Activated CD4-positive, alpha-beta T cell treated with anti-CD3 and anti-CD28 coated beads, Interleukin-2, amount 10 ng/mL, durations not matched to agents 7 days and 5 days (primary cell): ENCODE measurements at regions not wholly inside any gene's neighbourhood (a gene's known extent, or its start where the extent isn't known, plus 50 kb on each side); places are given as distances from the start of the nearest gene placed in this dataset.

Experiments
- CTCF ChIA-PET: fragments of 350-600 bp; sonication (Branson Sonifier 250); formaldehyde crosslinking; loops from one replicate; lab custom pipeline; 2021; ENCODE audit warnings: antibody characterized with exemption; lab: Charles Lee
- POLR2A ChIA-PET: fragments of 350-600 bp; sonication (Branson Sonifier 250); formaldehyde crosslinking; loops from one replicate; lab custom pipeline; 2021; ENCODE audit warnings: antibody characterized with exemption; lab: Charles Lee
- DNase-seq: peaks from one replicate; pipeline ENCODE4 v3.0.0-alpha.2; 2020
- H3K27ac Mint-ChIP-seq: one replicate; pipeline ENCODE4 v1.8.0; 2021; ENCODE audit warnings: mild to moderate bottlenecking, moderate library complexity, mixed read lengths
- H3K27me3 Mint-ChIP-seq: one replicate; pipeline ENCODE4 v1.8.0; 2021; ENCODE audit warnings: mixed read lengths
- H3K36me3 Mint-ChIP-seq: one replicate; pipeline ENCODE4 v1.8.0; 2021; ENCODE audit warnings: low read depth, mixed read lengths
- H3K4me1 Mint-ChIP-seq: one replicate; pipeline ENCODE4 v1.8.0; 2021; ENCODE audit warnings: mixed read lengths
- H3K4me3 Mint-ChIP-seq: one replicate; pipeline ENCODE4 v1.8.0; 2021; ENCODE audit warnings: mild to moderate bottlenecking, moderate library complexity, mixed read lengths
- H3K9me3 Mint-ChIP-seq: one replicate; pipeline ENCODE4 v1.8.0; 2021; ENCODE audit warnings: mixed read lengths

GRCh38 chr19:31095100-31095804 is 254.0 kb downstream of the TSHZ3 start:
- no peak overlapping the region for H3K27ac Mint-ChIP-seq
- no peaks in the 10 kb centered on the region for H3K4me1 Mint-ChIP-seq
- no peaks in the 10 kb centered on the region for H3K9me3 Mint-ChIP-seq
- ChIA-PET POLR2A (no interaction called here), CTCF (interaction anchor here (0.6 kb wide), 1 partner anchor 41 kb away, joined by 3 read pairs; no protein-coding TSS in a partner anchor)
- H3K4me3 Mint-ChIP-seq, result no peak overlapping the region
- no peaks in the 10 kb centered on the region for H3K36me3 Mint-ChIP-seq
- no peaks in the 10 kb centered on the region for H3K27me3 Mint-ChIP-seq
- DNase-seq, result no peak

DNA sequence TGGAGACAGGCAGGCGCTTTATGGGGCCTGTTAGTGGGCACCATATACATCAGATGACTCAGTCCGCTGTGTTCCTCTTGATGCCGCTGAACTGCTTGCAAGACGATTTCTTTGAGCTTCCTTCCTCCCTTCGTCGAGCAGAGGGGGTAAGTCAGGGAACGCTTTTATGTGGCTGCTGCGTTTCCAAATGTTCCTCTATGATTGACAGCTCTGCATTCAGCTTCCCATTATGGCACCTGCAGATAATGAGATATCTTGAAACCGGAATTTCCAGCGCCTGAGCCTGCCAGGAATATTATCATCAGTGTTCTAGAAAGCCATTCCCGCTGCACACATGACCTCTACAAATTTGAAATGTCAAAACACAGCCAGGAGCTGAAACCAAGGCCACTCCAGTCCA is 257.0 kb downstream of the TSHZ3 start:
- Mint-ChIP-seq H3K27me3 (no peaks in the 10 kb centered on the region), H3K36me3 (no peaks in the 10 kb centered on the region), H3K27ac (no peak overlapping the region), H3K4me3 (no peak overlapping the region), H3K9me3 (no peaks in the 10 kb centered on the region), H3K4me1 (no peaks in the 10 kb centered on the region)
- DNase-seq, result no peak
- CTCF ChIA-PET, result interaction anchor here (0.9 kb wide), 1 partner anchor 31 kb away, joined by 3 read pairs; no protein-coding TSS in a partner anchor
- POLR2A ChIA-PET, result no interaction called here

DNA sequence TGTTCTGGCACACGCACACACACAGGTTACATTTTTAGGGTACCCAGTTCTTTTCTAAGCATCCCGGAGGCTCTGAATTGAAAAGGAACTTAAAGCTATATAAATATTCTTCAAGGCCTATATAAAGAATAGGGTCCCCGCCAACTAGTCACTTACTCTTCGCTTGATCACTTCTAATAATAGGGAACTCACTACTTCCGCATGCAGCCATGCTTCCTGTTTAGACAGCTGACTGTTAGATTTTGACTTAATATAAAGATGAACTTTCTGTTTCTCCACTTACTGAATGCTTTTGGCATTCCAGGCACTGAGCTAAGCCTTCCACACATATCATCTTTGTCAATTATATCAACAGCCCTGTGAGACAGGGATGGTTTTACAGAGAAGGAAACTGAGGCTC is 259.6 kb downstream of the TSHZ3 start:
- Mint-ChIP-seq H3K27ac (no peak overlapping the region), H3K9me3 (no peaks in the 10 kb centered on the region), H3K27me3 (no peaks in the 10 kb centered on the region), H3K36me3 (no peaks in the 10 kb centered on the region), H3K4me3 (no peak overlapping the region), H3K4me1 (no peaks in the 10 kb centered on the region)
- POLR2A ChIA-PET, result no interaction called here
- DNase-seq, result no peak
- CTCF ChIA-PET, result no interaction called here

GRCh38 chr19:31085125-31085524 is 264.1 kb downstream of the TSHZ3 start:
- ChIA-PET POLR2A (interaction anchor here (0.7 kb wide), 1 partner anchor 21 kb away, joined by 3 read pairs; no protein-coding TSS in a partner anchor), CTCF (interaction anchor here (0.7 kb wide), 1 partner anchor 131 kb away, joined by 5 read pairs; no protein-coding TSS in a partner anchor)
- Mint-ChIP-seq H3K4me1 (no peaks in the 10 kb centered on the region), H3K9me3 (peaks cover 2% of the 10 kb centered on the region), H3K27ac (no peak overlapping the region), H3K36me3 (no peaks in the 10 kb centered on the region), H3K4me3 (no peak overlapping the region), H3K27me3 (no peaks in the 10 kb centered on the region)
- no peak for DNase-seq

DNA sequence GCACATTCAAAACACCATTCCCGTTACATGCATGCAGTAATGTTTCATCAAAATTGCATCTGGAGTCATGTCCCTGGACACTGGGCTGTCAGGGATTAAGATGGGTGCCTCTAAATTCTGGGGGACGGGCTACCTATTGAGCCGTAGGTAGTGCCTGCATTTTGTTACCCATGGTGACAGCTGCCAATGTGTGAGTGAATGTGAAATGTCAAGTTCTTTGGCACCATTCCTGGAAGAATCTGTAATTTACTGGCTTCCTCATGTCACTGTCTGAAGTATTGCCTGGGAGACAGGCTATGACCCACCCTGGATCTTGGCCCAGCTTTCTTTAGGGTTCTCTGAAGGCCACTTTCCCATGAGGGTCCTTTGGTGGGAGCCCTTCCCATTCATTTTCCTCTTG is 266.1 kb downstream of the TSHZ3 start:
- ChIA-PET CTCF (no interaction called here), POLR2A (no interaction called here)
- H3K27ac Mint-ChIP-seq, result no peak overlapping the region
- no peaks in the 10 kb centered on the region for H3K27me3 Mint-ChIP-seq
- peaks cover 2% of the 10 kb centered on the region for H3K9me3 Mint-ChIP-seq
- no peak overlapping the region for H3K4me3 Mint-ChIP-seq
- no peaks in the 10 kb centered on the region for H3K36me3 Mint-ChIP-seq
- no peak for DNase-seq
- H3K4me1 Mint-ChIP-seq, result no peaks in the 10 kb centered on the region

- no peak overlapping the region for H3K27ac Mint-ChIP-seq
- POLR2A ChIA-PET, result no interaction called here
- no peak overlapping the region for H3K4me3 Mint-ChIP-seq
- no peaks in the 10 kb centered on the region for H3K36me3 Mint-ChIP-seq
- DNase-seq, result no peak
- no peaks in the 10 kb centered on the region for H3K9me3 Mint-ChIP-seq
- peaks cover 20% of the 10 kb centered on the region for H3K27me3 Mint-ChIP-seq
- no peaks in the 10 kb centered on the region for H3K4me1 Mint-ChIP-seq
- CTCF ChIA-PET, result no interaction called here
Observed at GRCh38 chr19:31075146-31075655, 274.0 kb downstream of the TSHZ3 start.

GRCh38 chr19:31074199-31075125 is 274.8 kb downstream of the TSHZ3 start:
- Mint-ChIP-seq H3K9me3 (no peaks in the 10 kb centered on the region), H3K27me3 (peaks cover 20% of the 10 kb centered on the region), H3K36me3 (no peaks in the 10 kb centered on the region), H3K27ac (no peak overlapping the region), H3K4me1 (no peaks in the 10 kb centered on the region), H3K4me3 (no peak overlapping the region)
- CTCF ChIA-PET, result no interaction called here
- DNase-seq, result no peak
- POLR2A ChIA-PET, result no interaction called here

- CTCF ChIA-PET, result no interaction called here
- no peaks in the 10 kb centered on the region for H3K9me3 Mint-ChIP-seq
- H3K27ac Mint-ChIP-seq, result no peak overlapping the region
- H3K4me1 Mint-ChIP-seq, result no peaks in the 10 kb centered on the region
- POLR2A ChIA-PET, result no interaction called here
- H3K4me3 Mint-ChIP-seq, result no peak overlapping the region
- no peak for DNase-seq
- H3K27me3 Mint-ChIP-seq, result peaks cover 20% of the 10 kb centered on the region
- no peaks in the 10 kb centered on the region for H3K36me3 Mint-ChIP-seq
Observed at GRCh38 chr19:31073485-31074198, 275.6 kb downstream of the TSHZ3 start.

GRCh38 chr19:31072451-31072850 is 276.8 kb downstream of the TSHZ3 start:
- Mint-ChIP-seq H3K27ac (no peak overlapping the region), H3K4me3 (no peak overlapping the region), H3K4me1 (no peaks in the 10 kb centered on the region), H3K27me3 (peaks cover 20% of the 10 kb centered on the region), H3K36me3 (no peaks in the 10 kb centered on the region), H3K9me3 (no peaks in the 10 kb centered on the region)
- CTCF ChIA-PET, result no interaction called here
- DNase-seq, result no peak
- POLR2A ChIA-PET, result no interaction called here

DNA sequence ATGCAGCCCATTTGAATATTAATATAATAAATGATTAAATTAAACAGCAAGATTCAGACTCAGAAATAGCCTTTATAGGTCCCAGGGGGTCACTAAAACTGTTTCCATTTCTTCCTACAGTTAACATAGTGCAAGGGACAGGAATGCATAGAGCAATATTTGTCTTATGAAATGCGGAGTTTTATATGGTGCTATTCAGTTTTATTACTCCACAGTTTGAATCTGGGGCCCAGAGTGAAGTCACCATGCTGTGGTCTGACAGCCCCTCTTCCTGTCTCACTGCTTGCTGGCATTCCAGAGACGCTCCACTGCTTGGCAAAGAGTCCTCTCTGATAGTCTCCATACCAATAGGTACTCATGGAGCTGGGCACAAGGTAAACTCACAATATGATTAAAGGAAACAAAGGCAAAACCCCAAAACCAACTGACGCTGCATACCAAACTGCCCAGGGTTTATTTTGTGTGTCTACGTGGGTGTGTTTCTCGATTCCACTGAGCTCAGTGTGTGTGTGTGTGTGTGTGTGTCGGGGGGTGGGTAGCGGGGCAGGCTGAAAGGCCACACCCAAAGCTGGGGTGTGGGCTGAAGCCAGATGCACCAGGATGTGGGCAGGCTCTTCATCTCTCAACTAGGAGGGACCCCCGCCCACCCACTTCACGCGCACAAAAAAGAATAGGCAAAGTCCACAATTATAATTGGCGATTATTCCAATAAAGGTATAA is 277.9 kb downstream of the TSHZ3 start:
- ChIA-PET POLR2A (no interaction called here), CTCF (no interaction called here)
- H3K36me3 Mint-ChIP-seq, result no peaks in the 10 kb centered on the region
- H3K4me1 Mint-ChIP-seq, result no peaks in the 10 kb centered on the region
- DNase-seq, result no peak
- no peak overlapping the region for H3K4me3 Mint-ChIP-seq
- no peak overlapping the region for H3K27ac Mint-ChIP-seq
- peaks cover 20% of the 10 kb centered on the region for H3K27me3 Mint-ChIP-seq
- H3K9me3 Mint-ChIP-seq, result no peaks in the 10 kb centered on the region

DNA sequence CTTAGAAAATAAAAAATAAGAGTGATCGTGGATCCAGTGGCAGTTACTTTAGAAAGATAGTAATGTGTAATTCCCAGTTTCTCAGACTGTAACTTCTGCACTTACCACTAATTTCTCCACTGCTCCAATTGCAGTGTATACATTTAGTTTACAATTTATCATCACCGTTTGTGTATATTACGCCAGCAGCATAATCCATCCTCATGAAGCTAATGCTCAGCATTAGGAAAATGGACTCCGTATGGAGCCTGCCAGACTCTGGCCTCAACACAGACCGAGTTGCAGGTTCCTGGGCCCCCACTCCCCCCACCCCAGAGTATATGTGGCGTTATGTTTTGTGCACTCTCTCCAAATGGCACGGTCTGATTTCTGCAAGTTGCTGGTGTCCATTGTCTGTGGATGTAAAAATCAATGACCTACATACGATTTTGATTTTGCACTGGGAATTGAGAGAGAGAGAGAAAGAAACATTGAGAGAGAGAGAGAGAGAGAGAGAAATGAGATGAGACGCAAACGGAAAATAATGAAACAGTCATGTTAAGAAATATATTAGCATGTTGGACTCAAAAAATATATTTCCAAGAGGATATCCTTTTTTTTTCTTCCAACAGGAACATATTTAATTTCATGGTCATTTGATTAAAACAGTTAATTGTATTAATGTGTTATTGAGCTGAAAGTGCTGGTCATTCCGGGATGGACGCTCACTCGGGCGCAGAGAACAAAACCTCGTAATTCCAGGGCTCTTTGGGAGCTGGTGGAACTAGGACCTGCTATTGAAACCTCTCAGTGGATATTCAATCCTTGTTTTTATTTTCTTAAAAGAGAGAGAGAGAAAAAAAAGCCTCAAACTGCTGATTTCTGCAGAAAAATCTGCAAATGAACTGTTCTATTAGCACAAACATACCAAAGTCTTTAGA is 278.8 kb downstream of the TSHZ3 start:
- Mint-ChIP-seq H3K27me3 (peaks cover 20% of the 10 kb centered on the region), H3K4me3 (no peak overlapping the region), H3K36me3 (no peaks in the 10 kb centered on the region), H3K27ac (no peak overlapping the region), H3K4me1 (no peaks in the 10 kb centered on the region), H3K9me3 (no peaks in the 10 kb centered on the region)
- ChIA-PET POLR2A (no interaction called here), CTCF (no interaction called here)
- no peak for DNase-seq
